K562 (cell line): ENCODE measurements at regions not wholly inside any gene's neighbourhood (a gene's known extent, or its start where the extent isn't known, plus 50 kb on each side); places are given as distances from the start of the nearest gene placed in this dataset.

ENCODE experiments used
- ATAC-seq: fragments of 200-7000 bp; cut with Tn5 transposase; 3 replicates; pipeline ENCODE4 v1.9.1; 2020; ENCODE audit warnings: moderate library complexity
- BruUV-seq: library from RNA; stranded (reverse); fragments of 400-500 nt; replicated peaks from 2 replicates; lab custom pipeline; 2021; lab: Mats Ljungman, UMichigan
- CTCF ChIA-PET: fragments of 300-600 bp; formaldehyde crosslinking; extraction: SDS; loops from one replicate; lab custom pipeline; 2021; ENCODE audit warnings: low intra/inter-chr PET ratio; lab: Yijun Ruan, JAX
- POLR2A ChIA-PET: fragments of 300-600, 350-650 bp; sonication (Branson Sonifier 250); formaldehyde crosslinking; extraction: SDS; loops from one replicate; lab custom pipeline; 2021; ENCODE audit warnings: antibody characterized with exemption, inconsistent platforms; lab: Yijun Ruan, JAX
- DNase-seq, 4 experiments: peaks; one replicate each; pipeline versions ENCODE4 v3.0.0 to v3.0.0-alpha.2; 2011 to 2018; ENCODE audit warnings: low spot score in 3 of 4, mixed read lengths in 3 of 4; ENCODE audit errors: extremely low read depth in 1 of 4
- FAIRE-seq: peaks from 2 replicates; lab custom pipeline; 2011; peaks lifted over from hg19 to GRCh38; lab: Jason Lieb, UNC
- H2AFZ ChIP-seq: 2 replicates; pipeline ENCODE4 v1.6.0; 2011; ENCODE audit warnings: low read depth, low read length, control low read depth, inconsistent platforms
- H3K27ac ChIP-seq: fragments of 200-600 bp; 3 replicates; pipeline ENCODE4 v1.8.0; 2011; ENCODE audit warnings: low read depth, mild to moderate bottlenecking, control low read depth, inconsistent platforms, low read length, moderate library complexity, mixed read lengths; ENCODE audit errors: extremely low read depth
- H3K27me3 ChIP-seq, 2 experiments: fragments of 300-600 bp in 1 of 2; 2 replicates in 1 of 2; 3 replicates in 1 of 2; pipeline versions ENCODE4 v1.6.0 to v1.8.0; 2011; ENCODE audit warnings: inconsistent platforms in 2 of 2, low read length in 2 of 2, mild to moderate bottlenecking in 1 of 2, mixed read lengths in 1 of 2, moderate library complexity in 1 of 2; ENCODE audit not compliant: control insufficient read depth in 2 of 2, insufficient read depth in 2 of 2
- H3K36me3 ChIP-seq: fragments of 300-600 bp; 3 replicates; pipeline ENCODE4 v1.8.0; 2011; ENCODE audit warnings: mild to moderate bottlenecking, low read length, inconsistent platforms; ENCODE audit not compliant: control insufficient read depth, insufficient read depth
- H3K4me1 ChIP-seq, 2 experiments: fragments of 200-600 bp in 1 of 2; replicated peaks in 1 of 2; 2 replicates in 1 of 2; 3 replicates in 1 of 2; pipeline versions ENCODE4 v1.5.1 to v1.8.0; 2011; ENCODE audit warnings: inconsistent platforms in 2 of 2, low read length in 2 of 2, mild to moderate bottlenecking in 1 of 2, mixed read lengths in 1 of 2, moderate library complexity in 1 of 2; ENCODE audit not compliant: control insufficient read depth in 2 of 2, insufficient read depth in 2 of 2
- H3K4me2 ChIP-seq: 2 replicates; pipeline ENCODE4 v1.6.1; 2011; ENCODE audit warnings: low read length, control low read depth, inconsistent platforms, mixed read lengths; ENCODE audit not compliant: insufficient read depth
- H3K4me3 ChIP-seq: fragments of 200-600 bp; sonication (generic), shearing (Covaris generic); 2 replicates; pipeline ENCODE4 v1.5.1; 2016; ENCODE audit warnings: control low read depth, inconsistent platforms
- H3K79me2 ChIP-seq: fragments of 200-600 bp; 3 replicates; pipeline ENCODE4 v1.8.0; 2011; ENCODE audit warnings: low read length, inconsistent platforms; ENCODE audit not compliant: control insufficient read depth, insufficient read depth
- H3K9ac ChIP-seq, 2 experiments: 2 replicates each; pipeline versions ENCODE4 v1.6.0 to v1.6.1; 2011; ENCODE audit warnings: low read depth in 2 of 2, low read length in 2 of 2, control low read depth in 1 of 2, inconsistent platforms in 1 of 2, mild to moderate bottlenecking in 1 of 2, mixed read lengths in 1 of 2; ENCODE audit not compliant: insufficient read depth in 1 of 2
- H3K9me1 ChIP-seq: one replicate; pipeline ENCODE4 v1.6.0; 2011; ENCODE audit warnings: inconsistent platforms, mild to moderate bottlenecking, low read length, moderate library complexity; ENCODE audit not compliant: control insufficient read depth, insufficient read depth
- H3K9me3 ChIP-seq: replicated peaks from 2 replicates; pipeline ENCODE4 v1.5.1; 2011; ENCODE audit warnings: low read depth, low read length, inconsistent platforms; ENCODE audit not compliant: control insufficient read depth, insufficient read depth
- H4K20me1 ChIP-seq: replicated peaks from 2 replicates; pipeline ENCODE4 v1.6.1; 2011; ENCODE audit warnings: low read length, inconsistent platforms, mixed read lengths; ENCODE audit not compliant: control insufficient read depth, insufficient read depth
- E2F5 ChIP-seq: sonication (generic); formaldehyde crosslinking; IDR thresholded peaks from 2 replicates; pipeline ENCODE4 v1.8.0; 2022; ENCODE audit warnings: mild to moderate bottlenecking, missing genetic modification reagents
- FOXM1 ChIP-seq, 2 experiments: fragments of 450-650 bp in 1 of 2; sonication (generic) in 1 of 2; formaldehyde crosslinking in 1 of 2; IDR thresholded peaks; 2 replicates each; pipeline versions ENCODE4 v1.6.1 to v1.9.0; 2017 to 2022; ENCODE audit warnings: low read depth in 2 of 2, mild to moderate bottlenecking in 2 of 2, missing genetic modification reagents in 1 of 2, moderate library complexity in 1 of 2
- PTRF ChIP-seq: fragments of 450-650 bp; IDR thresholded peaks from 2 replicates; pipeline ENCODE4 v1.6.1; 2016; ENCODE audit warnings: mild to moderate bottlenecking, missing genetic modification characterization, missing compliant biosample characterization
- SMAD2 ChIP-seq: fragments of 150-350 bp; IDR thresholded peaks from 2 replicates; pipeline ENCODE4 v1.6.1; 2014; ENCODE audit warnings: low read depth, mild to moderate bottlenecking, low read length
- THRB ChIP-seq: fragments of 450-650 bp; formaldehyde crosslinking; conservative IDR thresholded peaks from 2 replicates; pipeline ENCODE4 v1.4.0; 2022; ENCODE audit warnings: mild to moderate bottlenecking, missing genetic modification characterization
- TSHZ1 ChIP-seq: fragments of 250-450 bp; sonication (Bioruptor Pico); IDR thresholded peaks from 2 replicates; pipeline ENCODE4 v1.4.0; 2020; ENCODE audit warnings: mild to moderate bottlenecking, moderate library complexity
- YY1 ChIP-seq, 3 experiments: IDR thresholded peaks; 2 replicates each; pipeline ENCODE4 v1.6.1; 2011; ENCODE audit warnings: low read length in 2 of 3, mild to moderate bottlenecking in 2 of 3, moderate library complexity in 2 of 3, borderline replicate concordance in 1 of 3, control low read depth in 1 of 3, low read depth in 1 of 3; ENCODE audit not compliant: insufficient read depth in 3 of 3, insufficient replicate concordance in 2 of 3, control insufficient read depth in 1 of 3, insufficient read length in 1 of 3; ENCODE audit errors: extremely low read depth in 1 of 3
- ZC3H8 ChIP-seq: fragments of 450-650 bp; IDR thresholded peaks from 2 replicates; pipeline ENCODE4 v1.6.1; 2017
- ZNF263 ChIP-seq: sonication (generic); formaldehyde crosslinking; IDR thresholded peaks from 2 replicates; pipeline ENCODE4 v1.8.0; 2022; ENCODE audit warnings: mild to moderate bottlenecking, missing genetic modification reagents, borderline replicate concordance
- ZNF717 ChIP-seq: fragments of 250-450 bp; sonication (Bioruptor Pico); IDR thresholded peaks from 2 replicates; pipeline ENCODE4 v1.5.0; 2021
- WGBS: fragments of 100-300 bp; shearing (Covaris generic); methylation state at CpG from one replicate; pipeline ENCODE4 v1.1.6; 2016; ENCODE audit warnings: low coverage, mixed read lengths; ENCODE audit not compliant: insufficient coverage; ENCODE audit errors: missing lambda C conversion rate; 5-methylcytosine and 5-hydroxymethylcytosine counted together
- in situ Hi-C: fragments of 300-500 bp; cut with MboI; formaldehyde crosslinking; loops from 4 replicates; pipeline ENCODE4 v1.15.0; 2018; ENCODE audit warnings: inconsistent platforms, mixed read lengths
- intact Hi-C: fragments of 100-400 bp; cut with micrococcal nuclease; formaldehyde crosslinking; loops from 2 replicates; pipeline ENCODE4 v1.14.2; 2022
- TF ChIP-seq, protein P1 (sequence below): sonication (generic); formaldehyde crosslinking; IDR thresholded peaks from 2 replicates; pipeline ENCODE4 v1.8.1; 2023; ENCODE audit warnings: mild to moderate bottlenecking, missing genetic modification reagents
- TF ChIP-seq, protein P2 (sequence below), 2 experiments: fragments of 450-650 bp; conservative IDR thresholded peaks; 2 replicates each; pipeline ENCODE4 v1.6.1; 2017; ENCODE audit warnings: mild to moderate bottlenecking in 2 of 2, moderate library complexity in 2 of 2

GRCh38 chr20:6868861-6869260, 101.4 kb downstream of the BMP2 start:
- CTCF ChIA-PET = no interaction called here
- Histone ChIP-seq H3K4me3 (no peak overlapping the region), H3K27ac (no peak overlapping the region), H3K9ac (no peak overlapping the region), H3K9me1 (no peaks in the 10 kb centered on the region), H3K9me3 (no peaks in the 10 kb centered on the region), H4K20me1 (no peaks in the 10 kb centered on the region), H3K4me2 (no peak overlapping the region), H3K79me2 (no peaks in the 10 kb centered on the region), H2AFZ (no peak overlapping the region), H3K27me3 (no peaks in the 10 kb centered on the region), H3K36me3 (no peaks in the 10 kb centered on the region), H3K4me1 (no peaks in the 10 kb centered on the region)
- in situ Hi-C loops = no loop called here
- POLR2A ChIA-PET = no interaction called here
- FAIRE-seq (no peak), ATAC-seq (no peak), DNase-seq (no peak)
- intact Hi-C loops = no loop called here
- 6% methylated on average over 3 of the region's 7 CpGs for WGBS
- no TSS peak for BruUV-seq
- TF ChIP-seq FOXM1 (IDR thresholded peaks at IDR 0.05; ENCODE audit: low read depth) (no peak), FOXM1 (CRISPR knock-in tag; IDR thresholded peaks at IDR 0.05; ENCODE audit: low read depth) (no peak), ZNF263 (CRISPR knock-in tag) (no peak), E2F5 (CRISPR knock-in tag) (no peak), ZC3H8 (no peak), PTRF (tag) (no peak), TSHZ1 (CRISPR knock-in tag) (no peak), SMAD2 (no peak), YY1 (IDR thresholded peaks at IDR 0.05; ENCODE audit: borderline replicate concordance in 1 of 3, control insufficient read depth in 1 of 3, extremely low read depth in 1 of 3, insufficient read depth in 3 of 3, insufficient read length in 1 of 3, insufficient replicate concordance in 2 of 3, low read depth in 1 of 3, low read length in 2 of 3) (no peak), THRB (CRISPR knock-in tag) (no peak), ZNF717 (CRISPR knock-in tag) (no peak)
- TF ChIP-seq, protein P1, sequence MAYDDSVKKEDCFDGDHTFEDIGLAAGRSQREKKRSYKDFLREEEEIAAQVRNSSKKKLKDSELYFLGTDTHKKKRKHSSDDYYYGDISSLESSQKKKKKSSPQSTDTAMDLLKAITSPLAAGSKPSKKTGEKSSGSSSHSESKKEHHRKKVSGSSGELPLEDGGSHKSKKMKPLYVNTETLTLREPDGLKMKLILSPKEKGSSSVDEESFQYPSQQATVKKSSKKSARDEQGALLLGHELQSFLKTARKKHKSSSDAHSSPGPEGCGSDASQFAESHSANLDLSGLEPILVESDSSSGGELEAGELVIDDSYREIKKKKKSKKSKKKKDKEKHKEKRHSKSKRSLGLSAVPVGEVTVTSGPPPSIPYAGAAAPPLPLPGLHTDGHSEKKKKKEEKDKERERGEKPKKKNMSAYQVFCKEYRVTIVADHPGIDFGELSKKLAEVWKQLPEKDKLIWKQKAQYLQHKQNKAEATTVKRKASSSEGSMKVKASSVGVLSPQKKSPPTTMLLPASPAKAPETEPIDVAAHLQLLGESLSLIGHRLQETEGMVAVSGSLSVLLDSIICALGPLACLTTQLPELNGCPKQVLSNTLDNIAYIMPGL (CRISPR knock-in tag) = no peak
- TF ChIP-seq, protein P2, sequence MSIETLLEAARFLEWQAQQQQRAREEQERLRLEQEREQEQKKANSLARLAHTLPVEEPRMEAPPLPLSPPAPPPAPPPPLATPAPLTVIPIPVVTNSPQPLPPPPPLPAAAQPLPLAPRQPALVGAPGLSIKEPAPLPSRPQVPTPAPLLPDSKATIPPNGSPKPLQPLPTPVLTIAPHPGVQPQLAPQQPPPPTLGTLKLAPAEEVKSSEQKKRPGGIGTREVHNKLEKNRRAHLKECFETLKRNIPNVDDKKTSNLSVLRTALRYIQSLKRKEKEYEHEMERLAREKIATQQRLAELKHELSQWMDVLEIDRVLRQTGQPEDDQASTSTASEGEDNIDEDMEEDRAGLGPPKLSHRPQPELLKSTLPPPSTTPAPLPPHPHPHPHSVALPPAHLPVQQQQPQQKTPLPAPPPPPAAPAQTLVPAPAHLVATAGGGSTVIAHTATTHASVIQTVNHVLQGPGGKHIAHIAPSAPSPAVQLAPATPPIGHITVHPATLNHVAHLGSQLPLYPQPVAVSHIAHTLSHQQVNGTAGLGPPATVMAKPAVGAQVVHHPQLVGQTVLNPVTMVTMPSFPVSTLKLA (conservative IDR thresholded peaks at IDR 0.05) = no peak
